Activated CD4-positive, alpha-beta T cell treated with anti-CD3 and anti-CD28 coated beads, Interleukin-2, amount 10 ng/mL, durations not matched to agents 7 days and 5 days (primary cell): ENCODE measurements at regions not wholly inside any gene's neighbourhood (a gene's known extent, or its start where the extent isn't known, plus 50 kb on each side); places are given as distances from the start of the nearest gene placed in this dataset.

Experiments used
- CTCF ChIA-PET: fragments of 350-600 bp; sonication (Branson Sonifier 250); formaldehyde crosslinking; loops from one replicate; lab custom pipeline; 2021; ENCODE audit warnings: antibody characterized with exemption; lab: Charles Lee
- POLR2A ChIA-PET: fragments of 350-600 bp; sonication (Branson Sonifier 250); formaldehyde crosslinking; loops from one replicate; lab custom pipeline; 2021; ENCODE audit warnings: antibody characterized with exemption; lab: Charles Lee
- DNase-seq: peaks from one replicate; pipeline ENCODE4 v3.0.0-alpha.2; 2020
- H3K27ac Mint-ChIP-seq: one replicate; pipeline ENCODE4 v1.8.0; 2021; ENCODE audit warnings: mild to moderate bottlenecking, moderate library complexity, mixed read lengths
- H3K27me3 Mint-ChIP-seq: one replicate; pipeline ENCODE4 v1.8.0; 2021; ENCODE audit warnings: mixed read lengths
- H3K36me3 Mint-ChIP-seq: one replicate; pipeline ENCODE4 v1.8.0; 2021; ENCODE audit warnings: low read depth, mixed read lengths
- H3K4me1 Mint-ChIP-seq: one replicate; pipeline ENCODE4 v1.8.0; 2021; ENCODE audit warnings: mixed read lengths
- H3K4me3 Mint-ChIP-seq: one replicate; pipeline ENCODE4 v1.8.0; 2021; ENCODE audit warnings: mild to moderate bottlenecking, moderate library complexity, mixed read lengths
- H3K9me3 Mint-ChIP-seq: one replicate; pipeline ENCODE4 v1.8.0; 2021; ENCODE audit warnings: mixed read lengths

DNA sequence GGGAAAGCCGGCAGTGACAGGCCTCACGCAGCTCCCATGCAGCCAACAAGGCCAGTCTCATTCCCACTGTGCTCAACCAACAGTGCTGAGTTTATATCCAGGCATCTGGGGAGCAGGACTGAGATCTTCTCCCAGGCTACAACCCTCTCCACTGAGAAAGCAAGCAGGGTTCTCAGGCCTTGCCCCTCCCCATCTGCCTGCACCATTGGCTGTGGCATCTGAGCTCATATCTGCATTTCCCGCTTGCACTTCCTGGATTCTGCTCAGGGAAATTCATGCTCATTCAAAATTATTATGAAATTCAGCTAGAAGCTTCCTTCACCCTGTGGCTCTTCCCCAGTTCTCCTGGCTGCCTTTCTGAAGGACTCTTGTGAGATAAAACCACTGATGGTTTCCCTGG is 1029.0 kb downstream of the GRM8 start:
- Mint-ChIP-seq H3K4me3 (no peak overlapping the region), H3K9me3 (peaks cover 10% of the 10 kb centered on the region)

DNA sequence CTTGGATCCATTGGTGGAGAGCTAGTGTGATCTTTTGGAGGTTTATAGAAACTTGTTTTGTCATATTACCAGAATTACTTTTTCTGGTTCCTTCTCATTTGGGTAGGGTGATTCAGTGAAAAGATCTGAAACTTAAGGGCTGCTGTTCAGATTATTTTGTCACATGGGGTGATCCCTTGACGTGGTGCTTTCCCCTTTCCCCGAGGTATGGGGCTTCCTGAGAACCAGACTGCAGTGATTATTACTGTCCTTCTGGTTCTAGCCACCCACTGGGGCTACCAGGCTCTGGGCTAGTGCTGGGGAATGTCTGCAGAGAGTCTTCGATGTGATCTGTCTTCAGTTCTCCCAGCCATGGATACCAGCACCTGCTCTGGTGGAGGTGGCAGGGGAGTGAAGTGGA is 1030.0 kb downstream of the GRM8 start:
- ChIA-PET CTCF (no interaction called here), POLR2A (interaction anchor here (0.6 kb wide), 1 partner anchor 13 kb away, joined by 3 read pairs; no protein-coding TSS in a partner anchor)
- Mint-ChIP-seq H3K4me3 (no peak overlapping the region), H3K27ac (no peak overlapping the region), H3K9me3 (peaks cover 10% of the 10 kb centered on the region), H3K27me3 (no peaks in the 10 kb centered on the region), H3K36me3 (no peaks in the 10 kb centered on the region), H3K4me1 (no peaks in the 10 kb centered on the region)
- no peak for DNase-seq

More for the DNA sequence above, 1029.0 kb downstream of the GRM8 start:
- ChIA-PET CTCF (no interaction called here), POLR2A (no interaction called here)
- H3K27ac Mint-ChIP-seq: no peak overlapping the region
- no peaks in the 10 kb centered on the region for H3K4me1 Mint-ChIP-seq
- no peaks in the 10 kb centered on the region for H3K36me3 Mint-ChIP-seq
- DNase-seq: no peak
- H3K27me3 Mint-ChIP-seq: no peaks in the 10 kb centered on the region

DNA sequence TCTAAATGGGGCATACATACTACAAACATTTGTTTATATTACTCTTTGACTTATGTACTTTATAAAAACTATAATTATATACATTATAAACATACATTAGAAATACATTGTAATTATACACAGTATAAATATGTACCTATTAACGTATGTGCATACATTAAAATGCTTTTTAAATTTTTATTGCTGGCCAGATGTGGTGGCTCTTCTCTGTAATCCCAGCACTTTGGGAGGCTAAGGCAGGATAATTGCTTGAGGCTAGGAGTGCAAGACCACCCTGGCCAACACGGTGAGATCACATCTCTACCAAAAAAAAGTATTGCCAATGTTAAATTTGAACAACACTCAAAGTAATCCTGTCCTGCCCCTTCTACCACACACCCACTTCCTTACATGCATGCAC is 1037.0 kb downstream of the GRM8 start:
- no peaks in the 10 kb centered on the region for H3K27me3 Mint-ChIP-seq
- H3K4me3 Mint-ChIP-seq: no peak overlapping the region
- peaks cover 8% of the 10 kb centered on the region for H3K9me3 Mint-ChIP-seq
- H3K27ac Mint-ChIP-seq: no peak overlapping the region
- ChIA-PET POLR2A (no interaction called here), CTCF (no interaction called here)
- H3K4me1 Mint-ChIP-seq: no peaks in the 10 kb centered on the region
- no peaks in the 10 kb centered on the region for H3K36me3 Mint-ChIP-seq
- DNase-seq: no peak

DNA sequence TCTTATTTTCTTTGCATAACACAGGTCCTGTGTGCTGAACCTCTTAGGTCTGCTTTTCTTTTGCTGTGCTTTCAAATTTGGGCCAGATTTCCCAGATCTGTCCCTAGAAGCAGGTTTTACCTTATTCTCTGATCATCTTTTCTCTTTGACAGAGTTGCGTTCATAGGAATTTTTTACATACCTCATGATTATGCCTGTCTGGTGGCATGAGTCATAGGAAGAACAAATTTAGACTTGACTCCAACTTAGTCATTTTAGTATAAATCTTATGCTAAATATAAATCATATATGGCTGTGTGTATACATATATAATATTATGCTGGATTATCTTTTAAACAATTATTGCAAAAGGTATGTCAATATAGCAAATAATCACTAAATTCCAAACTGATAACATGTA is 1038.9 kb downstream of the GRM8 start:
- Mint-ChIP-seq H3K27ac (no peak overlapping the region), H3K9me3 (peaks cover 3% of the 10 kb centered on the region), H3K27me3 (no peaks in the 10 kb centered on the region), H3K4me3 (no peak overlapping the region), H3K36me3 (no peaks in the 10 kb centered on the region), H3K4me1 (no peaks in the 10 kb centered on the region)
- DNase-seq: no peak
- CTCF ChIA-PET: no interaction called here
- POLR2A ChIA-PET: no interaction called here

DNA sequence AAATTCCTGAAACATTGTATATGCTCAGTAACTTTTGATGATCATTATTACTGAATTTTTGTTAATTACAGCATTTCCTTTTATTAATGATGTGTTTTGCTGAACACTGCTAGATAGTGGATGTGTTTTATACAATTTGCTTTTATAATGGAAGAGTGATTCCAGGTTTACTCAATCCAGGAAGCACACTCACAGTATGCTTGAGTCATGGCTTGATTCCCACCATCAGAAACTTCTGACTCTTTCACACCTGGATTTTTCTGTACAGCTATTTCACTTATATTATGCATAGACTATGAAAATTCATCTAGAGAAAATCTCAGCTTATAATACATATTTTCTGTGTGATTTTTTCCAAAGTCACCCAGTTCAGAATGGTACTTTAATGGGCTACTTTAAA is 1040.9 kb downstream of the GRM8 start:
- H3K36me3 Mint-ChIP-seq: no peaks in the 10 kb centered on the region
- H3K4me3 Mint-ChIP-seq: no peak overlapping the region
- H3K27ac Mint-ChIP-seq: no peak overlapping the region
- H3K9me3 Mint-ChIP-seq: peaks cover 1% of the 10 kb centered on the region
- H3K4me1 Mint-ChIP-seq: no peaks in the 10 kb centered on the region
- no peaks in the 10 kb centered on the region for H3K27me3 Mint-ChIP-seq
- CTCF ChIA-PET: no interaction called here
- POLR2A ChIA-PET: no interaction called here
- no peak for DNase-seq

DNA sequence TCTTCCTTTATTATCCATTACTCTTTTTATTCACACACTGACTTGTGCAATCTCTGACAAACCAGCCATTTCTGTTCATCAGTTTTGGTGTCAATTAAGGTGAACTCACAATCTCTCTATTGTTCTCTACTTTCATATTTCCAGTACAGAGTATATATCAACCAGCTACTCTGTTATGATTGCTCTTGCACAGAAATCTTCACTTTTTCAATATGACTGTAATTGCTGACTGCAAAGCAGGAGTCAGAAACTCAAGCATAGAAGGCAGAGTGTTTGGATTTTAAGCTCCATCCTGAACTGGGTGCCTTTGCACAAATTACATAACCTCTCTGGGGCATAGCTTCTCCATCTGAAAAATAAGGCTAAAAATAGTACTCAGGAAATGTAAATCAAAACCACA is 1042.0 kb downstream of the GRM8 start:
- Mint-ChIP-seq H3K27me3 (no peaks in the 10 kb centered on the region), H3K36me3 (no peaks in the 10 kb centered on the region), H3K9me3 (no peaks in the 10 kb centered on the region), H3K27ac (no peak overlapping the region), H3K4me3 (no peak overlapping the region), H3K4me1 (no peaks in the 10 kb centered on the region)
- ChIA-PET POLR2A (no interaction called here), CTCF (no interaction called here)
- DNase-seq: no peak

DNA sequence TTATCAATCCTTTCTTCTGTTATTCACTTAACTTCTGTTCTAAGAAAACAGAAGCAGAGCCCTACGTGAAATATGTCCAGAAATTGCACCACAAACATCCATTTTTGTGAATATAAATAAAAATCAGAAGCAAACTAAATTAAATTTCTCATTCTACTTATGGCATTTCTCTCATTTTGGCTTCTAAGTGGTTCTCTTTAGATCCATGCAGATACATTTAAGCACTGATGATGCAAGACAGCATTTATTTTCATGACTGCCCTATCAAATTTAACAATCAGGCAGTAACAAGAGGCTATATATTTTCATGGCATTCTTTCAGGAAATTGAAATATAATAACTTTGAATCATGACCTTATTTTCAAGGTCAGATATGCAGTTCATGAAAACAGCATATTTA is 1049.6 kb downstream of the GRM8 start:
- no peak for DNase-seq
- CTCF ChIA-PET: no interaction called here
- Mint-ChIP-seq H3K27ac (no peak overlapping the region), H3K9me3 (no peaks in the 10 kb centered on the region), H3K4me1 (no peaks in the 10 kb centered on the region), H3K36me3 (no peaks in the 10 kb centered on the region), H3K4me3 (no peak overlapping the region), H3K27me3 (no peaks in the 10 kb centered on the region)
- POLR2A ChIA-PET: no interaction called here

DNA sequence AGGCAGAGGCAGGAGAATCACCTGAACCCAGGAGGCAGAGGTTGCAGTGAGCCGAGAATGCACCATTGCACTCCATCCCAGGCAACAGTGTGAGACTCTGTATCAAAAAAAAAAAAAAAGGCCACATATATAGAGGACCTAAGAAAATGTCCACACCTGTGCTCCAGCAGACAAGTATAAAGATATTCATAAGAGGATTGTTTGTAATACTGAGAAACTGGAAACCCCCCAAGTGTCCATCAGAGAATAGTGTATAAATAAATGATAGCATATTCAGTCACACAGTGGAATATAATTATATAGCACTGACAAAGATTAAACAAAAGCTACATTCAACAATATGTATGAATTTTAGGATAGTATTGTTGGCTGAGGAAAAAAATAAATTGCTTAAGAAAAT is 1050.6 kb downstream of the GRM8 start:
- no peak overlapping the region for H3K27ac Mint-ChIP-seq
- no peaks in the 10 kb centered on the region for H3K36me3 Mint-ChIP-seq
- ChIA-PET POLR2A (no interaction called here), CTCF (no interaction called here)
- no peak overlapping the region for H3K4me3 Mint-ChIP-seq
- DNase-seq: no peak
- no peaks in the 10 kb centered on the region for H3K27me3 Mint-ChIP-seq
- H3K4me1 Mint-ChIP-seq: no peaks in the 10 kb centered on the region
- no peaks in the 10 kb centered on the region for H3K9me3 Mint-ChIP-seq

DNA sequence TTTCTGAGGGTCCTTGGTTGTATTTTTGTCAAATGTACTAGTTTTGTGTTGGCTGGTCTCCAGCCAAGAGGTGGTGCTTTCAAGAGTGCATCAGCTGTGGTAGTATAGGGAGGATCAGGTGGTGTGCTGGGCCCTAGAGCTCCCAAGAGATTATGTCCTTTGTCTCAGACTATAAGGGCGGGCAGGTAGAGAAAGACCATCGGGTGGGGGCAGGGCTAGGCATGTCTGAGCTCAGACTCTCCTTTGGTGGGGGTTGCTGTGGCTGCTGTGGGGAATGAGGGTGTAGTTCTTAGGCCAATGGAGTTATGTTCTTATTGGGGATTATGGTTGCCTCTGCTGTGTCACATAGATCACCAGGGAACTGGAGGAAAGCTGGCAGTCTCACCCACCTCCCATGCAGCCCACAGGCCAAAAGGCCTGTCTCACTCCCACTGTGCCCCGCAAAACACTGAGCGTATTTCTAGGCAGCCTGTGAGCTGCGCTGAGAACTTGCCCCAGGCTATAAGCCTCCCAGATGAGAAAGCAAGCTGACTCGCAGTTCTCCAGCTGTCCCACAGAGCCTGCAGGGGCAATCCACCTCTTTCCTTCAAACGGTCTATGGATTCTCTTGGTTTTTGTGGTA is 1066.7 kb downstream of the GRM8 start:
- POLR2A ChIA-PET: no interaction called here

DNA sequence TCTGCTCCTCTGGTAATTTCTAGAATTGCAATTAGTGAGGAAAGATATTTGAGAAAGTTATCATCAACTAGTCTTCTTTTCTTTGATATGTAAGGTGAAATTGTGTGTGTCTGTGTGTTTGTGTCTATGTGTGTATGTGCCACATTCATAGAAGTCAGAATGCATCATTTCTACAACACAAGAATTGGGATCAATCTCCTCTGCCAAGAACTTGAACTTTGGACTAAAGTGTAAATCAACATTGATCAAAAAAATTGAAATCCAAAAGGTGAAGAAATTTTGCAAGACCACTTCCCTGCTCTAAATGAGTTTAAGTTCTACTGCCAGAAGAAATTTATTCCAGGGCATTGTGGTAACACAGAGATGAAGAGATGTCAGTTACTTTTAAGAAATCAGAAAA is 1072.8 kb downstream of the GRM8 start:
- H3K36me3 Mint-ChIP-seq: no peaks in the 10 kb centered on the region
- H3K27me3 Mint-ChIP-seq: no peaks in the 10 kb centered on the region
- no peak for DNase-seq
- POLR2A ChIA-PET: no interaction called here
- H3K4me1 Mint-ChIP-seq: no peaks in the 10 kb centered on the region
- CTCF ChIA-PET: no interaction called here
- no peak overlapping the region for H3K4me3 Mint-ChIP-seq
- H3K9me3 Mint-ChIP-seq: peaks cover 22% of the 10 kb centered on the region
- H3K27ac Mint-ChIP-seq: no peak overlapping the region

More for the DNA sequence above, 1066.7 kb downstream of the GRM8 start:
- Mint-ChIP-seq H3K36me3 (no peaks in the 10 kb centered on the region), H3K27ac (no peak overlapping the region), H3K9me3 (peaks cover 25% of the 10 kb centered on the region), H3K27me3 (no peaks in the 10 kb centered on the region), H3K4me1 (no peaks in the 10 kb centered on the region), H3K4me3 (no peak overlapping the region)
- DNase-seq: no peak
- CTCF ChIA-PET: no interaction called here

DNA sequence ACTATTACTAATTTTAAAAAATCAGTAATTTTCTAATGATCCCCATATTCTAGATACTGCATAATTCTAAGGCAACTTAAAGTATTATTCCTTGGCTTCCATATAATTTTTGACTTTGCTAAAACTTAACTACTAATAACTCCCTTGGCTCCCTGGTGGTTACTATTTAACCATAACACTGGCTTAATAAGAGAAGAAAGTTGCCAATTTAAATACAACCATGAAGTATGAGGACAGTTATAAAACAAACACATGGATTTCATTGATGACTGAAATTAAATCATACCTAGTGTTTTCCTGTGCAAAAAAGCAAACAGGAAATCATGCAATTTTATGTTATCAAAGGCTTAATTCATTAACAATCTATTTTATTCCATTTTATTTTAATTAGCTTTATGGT is 1073.9 kb downstream of the GRM8 start:
- Mint-ChIP-seq H3K9me3 (peaks cover 16% of the 10 kb centered on the region), H3K4me1 (no peaks in the 10 kb centered on the region), H3K27ac (no peak overlapping the region), H3K27me3 (no peaks in the 10 kb centered on the region), H3K36me3 (no peaks in the 10 kb centered on the region), H3K4me3 (no peak overlapping the region)
- ChIA-PET POLR2A (no interaction called here), CTCF (no interaction called here)
- no peak for DNase-seq

DNA sequence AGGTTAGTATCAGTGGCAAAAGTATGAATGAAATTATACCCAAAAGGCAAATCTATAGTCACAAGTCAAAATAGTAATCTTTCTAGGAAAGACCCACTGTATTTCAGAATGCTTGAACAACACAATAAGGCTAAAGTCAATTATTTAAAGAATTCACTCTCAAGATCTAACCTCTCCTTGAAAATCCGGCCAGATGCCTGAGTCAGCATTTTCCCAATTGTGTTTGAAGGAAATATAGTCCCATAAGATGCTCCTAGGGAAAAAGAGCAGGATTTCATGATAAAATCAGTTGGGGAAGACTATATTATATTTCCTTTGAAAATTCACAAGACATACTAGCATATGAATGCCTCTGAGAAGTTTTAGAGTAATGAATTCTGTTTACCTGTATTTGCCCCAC is 1075.0 kb downstream of the GRM8 start:
- Mint-ChIP-seq H3K27me3 (no peaks in the 10 kb centered on the region), H3K9me3 (peaks cover 11% of the 10 kb centered on the region), H3K4me3 (no peak overlapping the region), H3K27ac (no peak overlapping the region), H3K36me3 (no peaks in the 10 kb centered on the region), H3K4me1 (no peaks in the 10 kb centered on the region)
- DNase-seq: no peak
- ChIA-PET POLR2A (no interaction called here), CTCF (no interaction called here)

DNA sequence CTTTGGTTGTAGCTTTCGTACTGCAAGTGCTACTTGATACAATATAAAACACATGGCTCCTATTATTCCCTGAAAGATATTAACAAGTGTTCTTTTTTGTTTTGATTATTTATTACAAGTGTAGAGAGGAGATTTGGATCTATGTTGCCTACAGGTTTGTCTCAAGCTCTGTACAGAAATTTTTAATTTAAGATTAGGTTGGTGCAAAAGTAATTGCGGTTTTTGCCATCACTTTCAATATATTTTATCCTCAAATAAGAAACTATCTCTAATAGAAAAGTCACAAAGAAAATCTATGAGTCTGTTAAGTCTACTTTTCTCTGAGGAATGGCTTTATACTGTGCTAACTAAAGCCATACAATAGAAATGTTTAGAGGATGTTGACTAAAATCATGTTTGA is 1086.1 kb downstream of the GRM8 start:
- Mint-ChIP-seq H3K36me3 (no peaks in the 10 kb centered on the region), H3K4me1 (no peaks in the 10 kb centered on the region), H3K27me3 (no peaks in the 10 kb centered on the region), H3K9me3 (peaks cover 2% of the 10 kb centered on the region), H3K27ac (no peak overlapping the region), H3K4me3 (no peak overlapping the region)
- CTCF ChIA-PET: no interaction called here
- POLR2A ChIA-PET: no interaction called here
- no peak for DNase-seq

DNA sequence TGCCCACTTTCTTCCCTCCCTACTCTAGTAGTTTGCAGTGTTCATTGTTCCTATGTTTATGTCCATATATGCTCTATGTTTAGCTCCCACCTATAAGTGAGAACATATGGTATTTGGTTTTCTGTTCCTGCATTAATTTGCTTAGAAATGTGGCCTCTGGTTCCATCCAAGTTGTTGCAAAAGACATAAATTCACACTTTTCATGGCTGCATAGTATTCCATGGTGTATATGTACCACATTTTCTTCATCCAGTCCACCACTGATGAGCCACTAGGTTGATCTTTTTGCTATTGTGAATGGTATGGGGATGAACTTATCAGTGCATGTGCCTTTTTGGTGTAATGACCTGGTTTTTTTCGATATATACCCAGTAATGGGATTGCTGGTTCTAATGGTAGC is 1089.1 kb downstream of the GRM8 start:
- Mint-ChIP-seq H3K36me3 (no peaks in the 10 kb centered on the region), H3K9me3 (peaks cover 2% of the 10 kb centered on the region), H3K27ac (no peak overlapping the region), H3K27me3 (no peaks in the 10 kb centered on the region), H3K4me3 (no peak overlapping the region), H3K4me1 (no peaks in the 10 kb centered on the region)
- DNase-seq: no peak
- POLR2A ChIA-PET: no interaction called here
- CTCF ChIA-PET: no interaction called here
